ENCODE measurements at regions not wholly inside any gene's neighbourhood (a gene's known extent, or its start where the extent isn't known, plus 50 kb on each side); places are given as distances from the start of the nearest gene placed in this dataset.

DNA sequence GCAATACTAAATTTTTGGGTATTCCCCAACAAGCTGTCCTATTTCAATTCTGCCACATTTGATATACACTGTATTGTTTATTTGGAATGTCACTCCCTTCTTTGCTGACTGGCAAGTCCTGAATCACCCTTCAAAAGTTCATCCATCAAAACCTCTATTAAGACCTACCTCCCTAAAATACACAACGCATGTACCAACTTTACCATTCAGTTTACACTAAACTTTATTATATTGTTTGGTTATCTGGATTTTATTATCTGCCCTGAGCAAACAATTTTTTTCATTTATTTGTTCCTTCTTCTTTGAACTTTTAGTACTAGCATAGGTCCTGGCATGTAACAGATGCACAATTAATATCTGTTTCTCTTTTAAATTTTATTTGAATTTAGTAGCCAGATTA lies 958.2 kb upstream of the ADGRB3 start:
- H3K27me3 Mint-ChIP-seq: no peaks in the 10 kb centered on the region
- no peaks in the 10 kb centered on the region for H3K36me3 Mint-ChIP-seq
- DNase-seq (ENCODE audit: extremely low spot score, unreplicated experiment): no peak
- H3K27ac Mint-ChIP-seq: no peak overlapping the region
- TF ChIP-seq, protein P1, sequence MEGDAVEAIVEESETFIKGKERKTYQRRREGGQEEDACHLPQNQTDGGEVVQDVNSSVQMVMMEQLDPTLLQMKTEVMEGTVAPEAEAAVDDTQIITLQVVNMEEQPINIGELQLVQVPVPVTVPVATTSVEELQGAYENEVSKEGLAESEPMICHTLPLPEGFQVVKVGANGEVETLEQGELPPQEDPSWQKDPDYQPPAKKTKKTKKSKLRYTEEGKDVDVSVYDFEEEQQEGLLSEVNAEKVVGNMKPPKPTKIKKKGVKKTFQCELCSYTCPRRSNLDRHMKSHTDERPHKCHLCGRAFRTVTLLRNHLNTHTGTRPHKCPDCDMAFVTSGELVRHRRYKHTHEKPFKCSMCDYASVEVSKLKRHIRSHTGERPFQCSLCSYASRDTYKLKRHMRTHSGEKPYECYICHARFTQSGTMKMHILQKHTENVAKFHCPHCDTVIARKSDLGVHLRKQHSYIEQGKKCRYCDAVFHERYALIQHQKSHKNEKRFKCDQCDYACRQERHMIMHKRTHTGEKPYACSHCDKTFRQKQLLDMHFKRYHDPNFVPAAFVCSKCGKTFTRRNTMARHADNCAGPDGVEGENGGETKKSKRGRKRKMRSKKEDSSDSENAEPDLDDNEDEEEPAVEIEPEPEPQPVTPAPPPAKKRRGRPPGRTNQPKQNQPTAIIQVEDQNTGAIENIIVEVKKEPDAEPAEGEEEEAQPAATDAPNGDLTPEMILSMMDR (conservative IDR thresholded peaks at IDR 0.05): no peak
- no peaks in the 10 kb centered on the region for H3K9me3 Mint-ChIP-seq
- no peak overlapping the region for H3K4me3 Mint-ChIP-seq
- no peaks in the 10 kb centered on the region for H3K4me1 Mint-ChIP-seq (ENCODE audit: unreplicated experiment)

GRCh38 chr6:67667637-67668422 lies 967.3 kb upstream of the ADGRB3 start:
- TF ChIP-seq, protein P1 (conservative IDR thresholded peaks at IDR 0.05): no peak
- Mint-ChIP-seq H3K27ac (no peak overlapping the region), H3K9me3 (no peaks in the 10 kb centered on the region), H3K27me3 (no peaks in the 10 kb centered on the region), H3K4me3 (no peak overlapping the region), H3K36me3 (no peaks in the 10 kb centered on the region), H3K4me1 (ENCODE audit: unreplicated experiment) (no peaks in the 10 kb centered on the region)
- no peak for DNase-seq (ENCODE audit: extremely low spot score, unreplicated experiment)

DNA sequence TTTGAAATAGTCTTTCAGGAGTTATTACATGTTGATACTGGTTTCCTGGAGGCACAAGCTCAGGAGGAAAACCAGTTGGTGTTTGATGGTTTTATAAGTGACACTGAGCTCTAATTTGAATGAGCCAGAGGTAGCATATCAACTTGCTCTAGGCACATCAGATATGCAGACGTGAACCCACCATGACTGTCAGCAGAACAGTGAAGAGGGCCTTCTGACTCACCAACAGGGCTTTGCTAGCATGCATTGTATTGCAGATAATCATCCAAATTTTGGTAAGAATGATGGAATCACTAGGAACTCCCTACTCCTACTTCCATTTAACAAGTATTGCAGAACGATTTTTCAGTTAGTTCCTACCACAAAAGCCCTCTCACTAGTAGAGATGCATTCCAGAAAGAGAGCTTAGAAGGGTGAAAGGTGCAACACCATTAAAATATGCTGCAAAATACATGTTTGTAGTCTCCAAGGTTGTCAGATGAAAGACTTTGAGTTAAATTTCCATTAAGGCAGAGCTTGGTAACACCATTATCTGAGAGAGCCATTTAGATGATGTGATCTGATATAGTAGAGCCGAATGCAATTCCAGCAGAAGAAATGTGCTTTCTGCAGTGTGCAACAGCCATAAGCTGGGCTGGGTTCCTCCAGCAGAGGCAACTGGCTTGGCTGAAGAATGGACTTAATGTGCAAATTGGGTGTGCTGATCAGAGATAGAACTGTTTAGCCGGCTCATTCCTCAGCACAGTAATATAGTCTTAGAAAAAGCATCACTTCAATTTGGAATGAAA lies 968.7 kb upstream of the ADGRB3 start:
- Mint-ChIP-seq H3K27ac (no peak overlapping the region), H3K4me1 (ENCODE audit: unreplicated experiment) (no peaks in the 10 kb centered on the region), H3K9me3 (no peaks in the 10 kb centered on the region), H3K4me3 (no peak overlapping the region), H3K27me3 (no peaks in the 10 kb centered on the region), H3K36me3 (no peaks in the 10 kb centered on the region)
- TF ChIP-seq, protein P1 (conservative IDR thresholded peaks at IDR 0.05): no peak
- no peak for DNase-seq (ENCODE audit: extremely low spot score, unreplicated experiment)

GRCh38 chr6:67664942-67665341 lies 970.1 kb upstream of the ADGRB3 start:
- no peak for DNase-seq (ENCODE audit: extremely low spot score, unreplicated experiment)
- no peaks in the 10 kb centered on the region for H3K36me3 Mint-ChIP-seq
- no peak overlapping the region for H3K27ac Mint-ChIP-seq
- H3K4me1 Mint-ChIP-seq (ENCODE audit: unreplicated experiment): no peaks in the 10 kb centered on the region
- no peaks in the 10 kb centered on the region for H3K27me3 Mint-ChIP-seq
- TF ChIP-seq, protein P1 (conservative IDR thresholded peaks at IDR 0.05): no peak
- no peaks in the 10 kb centered on the region for H3K9me3 Mint-ChIP-seq
- no peak overlapping the region for H3K4me3 Mint-ChIP-seq

DNA sequence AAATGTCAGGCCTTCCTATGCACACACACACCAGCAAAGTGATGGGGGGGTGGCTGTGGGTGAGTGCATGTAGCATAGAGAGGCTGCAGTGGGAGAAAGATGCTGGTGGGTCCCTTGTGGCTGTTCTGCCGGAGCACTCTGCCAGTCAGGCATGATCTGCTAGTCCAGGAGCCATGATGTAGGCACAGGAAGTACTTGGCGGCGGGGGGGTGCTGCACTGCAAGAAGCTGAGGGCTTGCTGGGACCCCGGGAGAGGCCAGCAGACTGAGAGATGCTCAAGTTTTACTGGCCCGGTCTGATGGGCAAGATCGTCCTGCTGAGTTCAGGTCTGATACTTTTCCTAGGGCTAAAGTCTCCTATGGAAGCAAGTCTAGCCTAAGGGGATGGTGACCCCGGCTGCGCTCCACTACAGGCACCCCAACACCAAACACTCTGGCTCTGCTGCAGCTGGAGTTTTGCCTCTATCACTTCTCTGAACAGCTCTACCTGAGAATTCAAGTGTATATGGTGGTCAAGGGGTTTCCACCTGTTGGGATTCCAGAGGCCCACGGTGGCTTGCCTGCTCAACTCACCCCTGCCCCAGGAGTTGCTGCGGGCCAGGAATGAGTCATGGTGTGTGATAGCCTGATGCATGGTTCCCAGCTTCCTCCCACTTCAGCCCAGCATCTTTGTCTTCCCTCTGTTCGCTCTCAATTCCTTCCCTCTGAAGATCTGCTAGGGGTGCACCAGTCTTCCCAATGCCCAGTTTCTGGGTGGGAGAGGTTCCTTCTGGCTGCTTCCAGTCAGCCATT lies 971.8 kb upstream of the ADGRB3 start:
- no peaks in the 10 kb centered on the region for H3K4me1 Mint-ChIP-seq (ENCODE audit: unreplicated experiment)
- H3K36me3 Mint-ChIP-seq: no peaks in the 10 kb centered on the region
- H3K27me3 Mint-ChIP-seq: no peaks in the 10 kb centered on the region
- TF ChIP-seq, protein P1 (conservative IDR thresholded peaks at IDR 0.05): no peak
- no peak for DNase-seq (ENCODE audit: extremely low spot score, unreplicated experiment)
- no peak overlapping the region for H3K27ac Mint-ChIP-seq
- no peak overlapping the region for H3K4me3 Mint-ChIP-seq
- no peaks in the 10 kb centered on the region for H3K9me3 Mint-ChIP-seq
